PFSK-1 (cell line): ENCODE measurements at regions not wholly inside any gene's neighbourhood (a gene's known extent, or its start where the extent isn't known, plus 50 kb on each side); places are given as distances from the start of the nearest gene placed in this dataset.

Experiments
- FOXP2 ChIP-seq: optimal IDR thresholded peaks from 2 replicates; pipeline ENCODE3; 2011; ENCODE audit warnings: borderline replicate concordance, control low read depth, inconsistent platforms; ENCODE audit not compliant: insufficient read depth; ENCODE audit errors: extremely low read length, extremely low read depth
- POLR2AphosphoS5 ChIP-seq: IDR thresholded peaks from 2 replicates; pipeline ENCODE4 v1.6.1; 2012; ENCODE audit warnings: low read depth, mild to moderate bottlenecking, control low read depth, low read length, moderate library complexity
- SIN3A ChIP-seq: IDR thresholded peaks from 2 replicates; pipeline ENCODE4 v1.6.1; 2012; ENCODE audit warnings: mild to moderate bottlenecking, low read length, moderate library complexity, borderline replicate concordance; ENCODE audit not compliant: insufficient read depth
- TAF1 ChIP-seq: IDR thresholded peaks from 2 replicates; pipeline ENCODE4 v1.6.1; 2012; ENCODE audit warnings: low read length, control low read depth, borderline replicate concordance; ENCODE audit not compliant: insufficient read depth
- TF ChIP-seq, protein P1 (sequence below), 2 experiments: IDR thresholded peaks; 2 replicates each; pipeline versions ENCODE4 v1.6.1 to v1.8.0; 2011 to 2012; ENCODE audit warnings: low read depth in 2 of 2, low read length in 2 of 2, control low read depth in 1 of 2, inconsistent platforms in 1 of 2, mild to moderate bottlenecking in 1 of 2, moderate library complexity in 1 of 2; ENCODE audit not compliant: insufficient read depth in 1 of 2

DNA sequence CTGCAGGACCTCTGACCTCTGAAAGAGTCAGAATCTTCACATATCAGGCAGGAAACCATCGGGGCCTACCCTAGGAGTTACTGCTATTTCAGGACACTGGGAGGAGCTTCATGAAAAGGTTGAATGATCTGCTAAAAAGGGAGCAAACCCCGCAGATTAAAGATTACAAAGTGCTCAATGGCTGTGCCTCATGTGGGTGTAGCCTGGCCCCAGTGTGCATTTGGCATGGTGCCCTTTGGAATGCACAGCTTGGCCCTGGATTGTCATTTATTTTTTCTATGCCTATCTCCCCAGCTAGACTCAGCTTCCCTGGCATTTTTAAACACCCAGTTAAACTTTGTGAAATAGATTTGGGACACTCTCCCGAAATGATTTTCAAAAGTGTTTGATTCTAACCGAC is 368.5 kb upstream of the SPTLC3 start:
- TF ChIP-seq TAF1 (no peak), FOXP2 (no peak), POLR2AphosphoS5 (no peak), SIN3A (no peak)
- TF ChIP-seq, protein P1, sequence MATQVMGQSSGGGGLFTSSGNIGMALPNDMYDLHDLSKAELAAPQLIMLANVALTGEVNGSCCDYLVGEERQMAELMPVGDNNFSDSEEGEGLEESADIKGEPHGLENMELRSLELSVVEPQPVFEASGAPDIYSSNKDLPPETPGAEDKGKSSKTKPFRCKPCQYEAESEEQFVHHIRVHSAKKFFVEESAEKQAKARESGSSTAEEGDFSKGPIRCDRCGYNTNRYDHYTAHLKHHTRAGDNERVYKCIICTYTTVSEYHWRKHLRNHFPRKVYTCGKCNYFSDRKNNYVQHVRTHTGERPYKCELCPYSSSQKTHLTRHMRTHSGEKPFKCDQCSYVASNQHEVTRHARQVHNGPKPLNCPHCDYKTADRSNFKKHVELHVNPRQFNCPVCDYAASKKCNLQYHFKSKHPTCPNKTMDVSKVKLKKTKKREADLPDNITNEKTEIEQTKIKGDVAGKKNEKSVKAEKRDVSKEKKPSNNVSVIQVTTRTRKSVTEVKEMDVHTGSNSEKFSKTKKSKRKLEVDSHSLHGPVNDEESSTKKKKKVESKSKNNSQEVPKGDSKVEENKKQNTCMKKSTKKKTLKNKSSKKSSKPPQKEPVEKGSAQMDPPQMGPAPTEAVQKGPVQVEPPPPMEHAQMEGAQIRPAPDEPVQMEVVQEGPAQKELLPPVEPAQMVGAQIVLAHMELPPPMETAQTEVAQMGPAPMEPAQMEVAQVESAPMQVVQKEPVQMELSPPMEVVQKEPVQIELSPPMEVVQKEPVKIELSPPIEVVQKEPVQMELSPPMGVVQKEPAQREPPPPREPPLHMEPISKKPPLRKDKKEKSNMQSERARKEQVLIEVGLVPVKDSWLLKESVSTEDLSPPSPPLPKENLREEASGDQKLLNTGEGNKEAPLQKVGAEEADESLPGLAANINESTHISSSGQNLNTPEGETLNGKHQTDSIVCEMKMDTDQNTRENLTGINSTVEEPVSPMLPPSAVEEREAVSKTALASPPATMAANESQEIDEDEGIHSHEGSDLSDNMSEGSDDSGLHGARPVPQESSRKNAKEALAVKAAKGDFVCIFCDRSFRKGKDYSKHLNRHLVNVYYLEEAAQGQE (IDR thresholded peaks at IDR 0.05; ENCODE audit: insufficient read depth in 1 of 2, low read depth in 2 of 2, low read length in 2 of 2) = no peak

DNA sequence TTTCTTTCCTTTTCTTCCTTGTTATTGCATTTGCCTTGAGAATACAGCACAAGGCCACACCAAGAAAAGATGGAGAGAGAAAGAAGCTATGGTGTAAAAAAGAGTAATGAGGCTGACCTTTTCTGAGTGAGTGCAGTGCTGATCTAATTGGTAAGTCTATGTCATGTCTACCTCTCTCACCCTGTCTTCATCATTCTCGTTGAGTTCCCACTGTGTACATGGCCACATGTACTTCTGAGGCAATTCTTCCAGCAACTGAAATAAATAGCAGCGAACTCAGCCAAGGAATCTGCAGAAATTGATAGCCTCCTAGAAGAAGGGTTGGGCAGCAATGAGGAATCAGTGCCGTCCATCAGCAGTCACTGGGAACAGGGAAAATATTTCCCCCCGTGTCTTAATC is 367.2 kb upstream of the SPTLC3 start:
- no peak for TF ChIP-seq TAF1
- no peak for TF ChIP-seq POLR2AphosphoS5
- no peak for TF ChIP-seq FOXP2
- TF ChIP-seq SIN3A = no peak
- TF ChIP-seq, protein P1 (IDR thresholded peaks at IDR 0.05; ENCODE audit: insufficient read depth in 1 of 2, low read depth in 2 of 2, low read length in 2 of 2) = no peak

DNA sequence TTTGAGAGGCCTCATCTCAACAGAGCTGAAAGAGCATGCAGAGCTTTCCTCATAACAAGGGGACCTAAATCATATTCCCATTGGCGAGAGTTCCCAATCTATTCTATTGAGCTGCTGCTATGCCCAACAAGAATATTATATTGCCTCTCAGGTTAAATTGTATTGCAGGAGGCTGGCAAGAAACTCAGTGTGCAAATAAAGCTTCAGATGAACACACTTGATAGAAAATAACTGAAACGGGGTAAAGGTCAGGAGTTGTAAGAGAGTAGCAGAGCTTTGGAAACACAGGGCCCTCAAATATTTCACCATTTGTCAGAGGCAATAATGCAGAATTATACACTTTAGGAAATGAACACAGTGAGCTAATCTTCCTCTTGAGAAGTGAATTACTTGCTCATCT is 364.3 kb upstream of the SPTLC3 start:
- TF ChIP-seq FOXP2 (no peak), TAF1 (no peak), SIN3A (no peak), POLR2AphosphoS5 (no peak)
- TF ChIP-seq, protein P1 (IDR thresholded peaks at IDR 0.05; ENCODE audit: insufficient read depth in 1 of 2, low read depth in 2 of 2, low read length in 2 of 2) = no peak

DNA sequence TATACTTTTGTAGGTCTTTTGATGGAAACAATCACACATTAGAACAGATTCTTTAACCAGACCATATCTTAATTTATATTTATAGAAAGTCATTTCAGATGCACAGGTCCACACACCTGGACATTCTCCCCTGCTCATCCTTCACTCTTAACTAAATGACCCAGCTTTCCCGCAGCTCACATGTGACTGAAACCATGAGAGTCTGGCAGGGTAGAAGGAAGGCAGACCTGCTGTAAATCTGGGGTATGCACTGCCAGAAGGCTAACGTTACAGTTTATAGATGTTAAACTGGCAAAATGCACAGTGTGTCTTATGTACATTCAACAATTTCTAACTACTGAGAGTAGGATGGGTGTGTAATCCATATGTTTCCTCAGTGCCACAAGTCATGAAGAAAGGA is 359.5 kb upstream of the SPTLC3 start:
- TF ChIP-seq TAF1 = no peak
- no peak for TF ChIP-seq FOXP2
- no peak for TF ChIP-seq SIN3A
- TF ChIP-seq, protein P1 (IDR thresholded peaks at IDR 0.05; ENCODE audit: insufficient read depth in 1 of 2, low read depth in 2 of 2, low read length in 2 of 2) = no peak
- TF ChIP-seq POLR2AphosphoS5 = no peak

DNA sequence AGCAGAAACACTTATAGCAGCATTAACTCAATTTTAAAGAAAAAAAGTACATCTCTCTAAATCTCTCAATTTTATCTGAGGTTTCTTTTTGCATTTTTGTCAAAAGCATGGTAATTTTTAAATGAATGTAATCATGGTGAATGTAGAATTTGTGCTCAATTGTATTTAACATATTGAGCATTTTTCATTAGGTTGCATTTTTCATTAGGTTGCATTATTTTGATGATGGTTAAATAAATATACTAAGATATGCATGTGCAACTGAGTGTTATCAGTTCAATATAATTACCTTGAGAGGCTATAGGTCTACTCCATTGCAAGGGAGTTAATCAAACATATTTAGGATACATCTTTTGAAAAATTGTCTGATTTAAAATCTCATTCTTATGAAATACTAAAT is 355.1 kb upstream of the SPTLC3 start:
- TF ChIP-seq, protein P1 (IDR thresholded peaks at IDR 0.05; ENCODE audit: insufficient read depth in 1 of 2, low read depth in 2 of 2, low read length in 2 of 2) = no peak
- TF ChIP-seq POLR2AphosphoS5 = no peak
- no peak for TF ChIP-seq TAF1
- TF ChIP-seq SIN3A = no peak
- TF ChIP-seq FOXP2 = no peak
